HG03571 (cell line): ENCODE measurements at regions not wholly inside any gene's neighbourhood (a gene's known extent, or its start where the extent isn't known, plus 50 kb on each side); places are given as distances from the start of the nearest gene placed in this dataset.
"Not testable (repeated sequence)": the region's sequence is repeated elsewhere in the genome, so short reads cannot be mapped to it uniquely, and the experiment has no call there.

Experiments
- ATAC-seq: cut with Tn5 transposase; IDR thresholded peaks from one replicate; pipeline ENCODE4 v1.9.1; 2021; ENCODE audit not compliant: unreplicated experiment

- ATAC-seq, result no peak
These were observed 78.9 kb upstream of the CYRIA start for GRCh38 chr2:16744521-16744920.

GRCh38 chr2:16742026-16742425 lies 76.4 kb upstream of the CYRIA start:
- ATAC-seq, result no peak

GRCh38 chr2:16741498-16741897 lies 75.9 kb upstream of the CYRIA start:
- no peak for ATAC-seq

GRCh38 chr2:16739778-16740581 lies 74.3 kb upstream of the CYRIA start:
- no peak for ATAC-seq

GRCh38 chr2:16738361-16739225 lies 73.0 kb upstream of the CYRIA start:
- no peak for ATAC-seq

GRCh38 chr2:16737812-16738211 lies 72.2 kb upstream of the CYRIA start:
- no peak for ATAC-seq

GRCh38 chr2:16736633-16737032 lies 71.0 kb upstream of the CYRIA start:
- ATAC-seq, result no peak

- ATAC-seq, result no peak
These were observed 63.7 kb upstream of the CYRIA start for GRCh38 chr2:16729335-16729734.

GRCh38 chr2:16728351-16729136 lies 62.9 kb upstream of the CYRIA start:
- no peak for ATAC-seq

GRCh38 chr2:16727849-16728248 lies 62.2 kb upstream of the CYRIA start:
- ATAC-seq, result not testable (repeated sequence)

- ATAC-seq, result no peak
These were observed 61.6 kb upstream of the CYRIA start for GRCh38 chr2:16727256-16727655.

GRCh38 chr2:16726577-16726976 lies 60.9 kb upstream of the CYRIA start:
- ATAC-seq, result no peak

- no peak for ATAC-seq
These were observed 60.5 kb upstream of the CYRIA start for GRCh38 chr2:16726147-16726546.

GRCh38 chr2:16725549-16725948 lies 59.9 kb upstream of the CYRIA start:
- ATAC-seq, result no peak

GRCh38 chr2:16722677-16723076 lies 57.0 kb upstream of the CYRIA start:
- no peak for ATAC-seq

GRCh38 chr2:16722126-16722525 lies 56.5 kb upstream of the CYRIA start:
- ATAC-seq, result no peak

GRCh38 chr2:16721529-16721928 lies 55.9 kb upstream of the CYRIA start:
- not testable (repeated sequence) for ATAC-seq

GRCh38 chr2:16720737-16721136 lies 55.1 kb upstream of the CYRIA start:
- ATAC-seq, result not testable (repeated sequence)

GRCh38 chr2:16719485-16719808 lies 53.8 kb upstream of the CYRIA start:
- ATAC-seq, result no peak

- ATAC-seq, result no peak
These were observed 53.2 kb upstream of the CYRIA start for GRCh38 chr2:16718576-16719484.
